Gastroesophageal sphincter (tissue), 3 donors: ENCODE measurements at regions not wholly inside any gene's neighbourhood (a gene's known extent, or its start where the extent isn't known, plus 50 kb on each side); places are given as distances from the start of the nearest gene placed in this dataset.

Source experiments
- POLR2A ChIP-seq, 2 donors: fragments of 450-650 bp; IDR thresholded peaks; one replicate each; pipeline ENCODE4 v1.6.1; 2017; ENCODE audit warnings: antibody characterized with exemption in 2 of 2, mild to moderate bottlenecking in 2 of 2, moderate library complexity in 1 of 2
- POLR2AphosphoS5 ChIP-seq: sonication (generic); formaldehyde crosslinking; IDR thresholded peaks from one replicate; pipeline ENCODE4 v1.6.1; 2017; ENCODE audit warnings: antibody characterized with exemption
- TF ChIP-seq, protein P1 (sequence below), 4 experiments: fragments of 200-600 bp in 2 of 4; fragments of 450-650 bp in 2 of 4; sonication (generic) in 1 of 4; IDR thresholded peaks; one replicate each; pipeline ENCODE4 v1.5.1; 2017 to 2019; ENCODE audit warnings: antibody characterized with exemption in 4 of 4, mild to moderate bottlenecking in 2 of 4, moderate library complexity in 2 of 4

DNA sequence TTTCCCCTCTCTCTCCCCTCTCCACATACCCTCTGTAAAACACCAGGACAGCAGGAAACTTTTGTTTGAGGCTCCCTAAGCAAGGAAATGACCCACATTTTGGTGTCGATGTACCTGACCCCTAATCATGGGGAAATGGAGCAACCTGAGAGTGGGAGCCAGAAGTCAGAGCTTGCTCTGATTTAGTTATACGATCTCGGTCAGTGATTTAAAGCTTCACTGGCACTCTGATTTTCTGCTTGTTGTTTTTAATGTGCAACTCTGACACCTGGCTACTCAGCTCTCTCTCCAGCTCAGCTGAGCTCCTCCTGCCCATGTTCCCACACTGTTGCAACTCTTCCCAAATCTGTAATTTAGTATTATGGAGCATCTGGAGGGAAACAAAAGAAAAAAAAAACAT is 408.6 kb downstream of the ADAM29 start:
- TF ChIP-seq, protein P1, sequence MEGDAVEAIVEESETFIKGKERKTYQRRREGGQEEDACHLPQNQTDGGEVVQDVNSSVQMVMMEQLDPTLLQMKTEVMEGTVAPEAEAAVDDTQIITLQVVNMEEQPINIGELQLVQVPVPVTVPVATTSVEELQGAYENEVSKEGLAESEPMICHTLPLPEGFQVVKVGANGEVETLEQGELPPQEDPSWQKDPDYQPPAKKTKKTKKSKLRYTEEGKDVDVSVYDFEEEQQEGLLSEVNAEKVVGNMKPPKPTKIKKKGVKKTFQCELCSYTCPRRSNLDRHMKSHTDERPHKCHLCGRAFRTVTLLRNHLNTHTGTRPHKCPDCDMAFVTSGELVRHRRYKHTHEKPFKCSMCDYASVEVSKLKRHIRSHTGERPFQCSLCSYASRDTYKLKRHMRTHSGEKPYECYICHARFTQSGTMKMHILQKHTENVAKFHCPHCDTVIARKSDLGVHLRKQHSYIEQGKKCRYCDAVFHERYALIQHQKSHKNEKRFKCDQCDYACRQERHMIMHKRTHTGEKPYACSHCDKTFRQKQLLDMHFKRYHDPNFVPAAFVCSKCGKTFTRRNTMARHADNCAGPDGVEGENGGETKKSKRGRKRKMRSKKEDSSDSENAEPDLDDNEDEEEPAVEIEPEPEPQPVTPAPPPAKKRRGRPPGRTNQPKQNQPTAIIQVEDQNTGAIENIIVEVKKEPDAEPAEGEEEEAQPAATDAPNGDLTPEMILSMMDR (IDR thresholded peaks at IDR 0.05) = no peak
- TF ChIP-seq POLR2A (IDR thresholded peaks at IDR 0.05) = no peak
- TF ChIP-seq POLR2AphosphoS5 = no peak
